IMR-90 (cell line): ENCODE measurements at regions not wholly inside any gene's neighbourhood (a gene's known extent, or its start where the extent isn't known, plus 50 kb on each side); places are given as distances from the start of the nearest gene placed in this dataset.

ENCODE experiments used
- ATAC-seq: fragments of 200-7000 bp; cut with Tn5 transposase; 2 replicates; pipeline ENCODE4 v1.9.1; 2020; ENCODE audit warnings: low read depth, mild to moderate bottlenecking, moderate library complexity
- BruUV-seq: library from RNA; stranded (reverse); fragments of 400-500 nt; replicated peaks from 2 replicates; lab custom pipeline; 2021; lab: Mats Ljungman, UMichigan
- CTCF ChIA-PET: fragments of 300-600 bp; formaldehyde crosslinking; extraction: SDS; loops from one replicate; lab custom pipeline; 2021; ENCODE audit warnings: antibody characterized with exemption; lab: Yijun Ruan, JAX
- POLR2A ChIA-PET: fragments of 300-600 bp; sonication (Branson Sonifier 250); formaldehyde crosslinking; loops from one replicate; lab custom pipeline; 2022; ENCODE audit warnings: antibody characterized with exemption; ENCODE audit not compliant: unreplicated experiment; lab: Charles Lee
- DNase-seq: peaks from one replicate; pipeline ENCODE4 v3.0.0; 2013
- H2AFZ ChIP-seq: replicated peaks from 2 replicates; pipeline ENCODE3; 2013; ENCODE audit warnings: low read length, mild to moderate bottlenecking; ENCODE audit not compliant: poor library complexity
- H2AK5ac ChIP-seq: 2 replicates; pipeline ENCODE4 v1.6.1; 2013; ENCODE audit warnings: low read depth, low read length, inconsistent platforms
- H2AK9ac ChIP-seq: replicated peaks from 2 replicates; pipeline ENCODE3; 2013; ENCODE audit warnings: mild to moderate bottlenecking, low read depth, low read length, moderate library complexity; ENCODE audit not compliant: poor library complexity
- H2BK120ac ChIP-seq: 2 replicates; pipeline ENCODE4 v1.6.1; 2013; ENCODE audit warnings: low read depth, low read length, inconsistent platforms
- H2BK15ac ChIP-seq: 3 replicates; pipeline ENCODE4 v1.6.1; 2013; ENCODE audit warnings: low read depth, low read length, inconsistent platforms
- H2BK20ac ChIP-seq: 2 replicates; pipeline ENCODE4 v1.6.1; 2013; ENCODE audit warnings: low read depth, mild to moderate bottlenecking, inconsistent platforms, low read length, moderate library complexity
- H2BK5ac ChIP-seq: 2 replicates; pipeline ENCODE4 v1.6.1; 2013; ENCODE audit warnings: mild to moderate bottlenecking, low read depth, low read length, inconsistent platforms; ENCODE audit not compliant: poor library complexity, severe bottlenecking
- H3K14ac ChIP-seq: replicated peaks from 2 replicates; pipeline ENCODE4 v1.6.1; 2013; ENCODE audit warnings: low read depth, low read length, inconsistent platforms
- H3K18ac ChIP-seq: 2 replicates; pipeline ENCODE4 v1.6.1; 2013; ENCODE audit warnings: low read depth, low read length, control low read depth
- H3K23ac ChIP-seq: 2 replicates; pipeline ENCODE4 v1.6.1; 2013; ENCODE audit warnings: low read depth, low read length, inconsistent platforms
- H3K27ac ChIP-seq: 2 replicates; pipeline ENCODE4 v1.5.1; 2013; ENCODE audit warnings: mild to moderate bottlenecking, control low read depth, low read length; ENCODE audit not compliant: insufficient read depth
- H3K27me3 ChIP-seq: 2 replicates; pipeline ENCODE4 v1.6.1; 2013; ENCODE audit warnings: low read length; ENCODE audit not compliant: control insufficient read depth, insufficient read depth
- H3K36me3 ChIP-seq: 2 replicates; pipeline ENCODE4 v1.6.1; 2013; ENCODE audit warnings: low read length, mixed read lengths; ENCODE audit not compliant: control insufficient read depth, insufficient read depth
- H3K4ac ChIP-seq: 2 replicates; pipeline ENCODE4 v1.6.1; 2013; ENCODE audit warnings: low read depth, low read length, inconsistent platforms
- H3K4me1 ChIP-seq: 2 replicates; pipeline ENCODE4 v1.6.1; 2013; ENCODE audit warnings: low read length, mixed read lengths; ENCODE audit not compliant: control insufficient read depth, insufficient read depth
- H3K4me2 ChIP-seq: 2 replicates; pipeline ENCODE4 v1.6.1; 2013; ENCODE audit warnings: low read depth, mild to moderate bottlenecking, control low read depth, low read length, moderate library complexity
- H3K4me3 ChIP-seq: 2 replicates; pipeline ENCODE4 v1.5.1; 2013; ENCODE audit warnings: low read depth, mild to moderate bottlenecking, control low read depth, low read length, moderate library complexity; ENCODE audit not compliant: insufficient read depth
- H3K56ac ChIP-seq: 2 replicates; pipeline ENCODE4 v1.6.1; 2013; ENCODE audit warnings: low read length, inconsistent platforms; ENCODE audit not compliant: insufficient read depth; ENCODE audit errors: extremely low read depth
- H3K79me1 ChIP-seq, 2 experiments: 2 replicates each; pipeline ENCODE4 v1.6.1; 2013; ENCODE audit warnings: low read length in 2 of 2, inconsistent platforms in 1 of 2, low read depth in 1 of 2
- H3K9ac ChIP-seq: 2 replicates; pipeline ENCODE4 v1.6.1; 2013; ENCODE audit warnings: low read depth, low read length, control low read depth
- H3K9me1 ChIP-seq: 2 replicates; pipeline ENCODE4 v1.6.1; 2013; ENCODE audit warnings: low read length, inconsistent platforms; ENCODE audit not compliant: insufficient read depth
- H3K9me3 ChIP-seq: 2 replicates; pipeline ENCODE4 v1.6.1; 2013; ENCODE audit warnings: low read length; ENCODE audit not compliant: control insufficient read depth, insufficient read depth
- H4K20me1 ChIP-seq: 2 replicates; pipeline ENCODE4 v1.6.1; 2013; ENCODE audit warnings: low read length, inconsistent platforms; ENCODE audit not compliant: insufficient read depth
- H4K5ac ChIP-seq: 2 replicates; pipeline ENCODE4 v1.6.1; 2013; ENCODE audit warnings: mild to moderate bottlenecking, low read depth, low read length, control low read depth
- H4K8ac ChIP-seq, 2 experiments: 2 replicates each; pipeline ENCODE4 v1.6.1; 2013; ENCODE audit warnings: low read depth in 2 of 2, low read length in 2 of 2, control low read depth in 1 of 2, inconsistent platforms in 1 of 2
- H4K91ac ChIP-seq: 2 replicates; pipeline ENCODE4 v1.6.1; 2013; ENCODE audit warnings: low read depth, low read length, inconsistent platforms; ENCODE audit not compliant: insufficient read depth
- BHLHE40 ChIP-seq: fragments of 150-350 bp; IDR thresholded peaks from 2 replicates; pipeline ENCODE4 v1.6.1; 2016; ENCODE audit warnings: mild to moderate bottlenecking, low read depth, low read length
- CEBPB ChIP-seq: IDR thresholded peaks from 2 replicates; pipeline ENCODE4 v1.6.1; 2012; ENCODE audit warnings: low read depth, low read length, improper control_type of control experiment
- CTCF ChIP-seq: conservative IDR thresholded peaks from 2 replicates; pipeline ENCODE4 v1.5.1; 2012; ENCODE audit warnings: mild to moderate bottlenecking, low read depth, low read length, improper control_type of control experiment
- FOS ChIP-seq: fragments of 150-350 bp; IDR thresholded peaks from 2 replicates; pipeline ENCODE4 v1.6.1; 2016; ENCODE audit warnings: low read depth, low read length
- MAFK ChIP-seq: IDR thresholded peaks from 2 replicates; pipeline ENCODE4 v1.6.1; 2012; ENCODE audit warnings: low read depth, low read length, improper control_type of control experiment
- MXI1 ChIP-seq: IDR thresholded peaks from 2 replicates; pipeline ENCODE4 v1.6.1; 2012; ENCODE audit warnings: low read depth, mild to moderate bottlenecking, low read length, moderate library complexity, borderline replicate concordance
- NFE2L2 ChIP-seq: fragments of 150-350 bp; IDR thresholded peaks from 2 replicates; pipeline ENCODE4 v1.6.1; 2016; ENCODE audit warnings: low read depth, mild to moderate bottlenecking, low read length
- POLR2A ChIP-seq: IDR thresholded peaks from 2 replicates; pipeline ENCODE4 v1.6.1; 2012; ENCODE audit warnings: mild to moderate bottlenecking, low read depth, low read length
- RAD21 ChIP-seq: IDR thresholded peaks from 2 replicates; pipeline ENCODE4 v1.6.1; 2012; ENCODE audit warnings: low read length, improper control_type of control experiment
- RCOR1 ChIP-seq: IDR thresholded peaks from 2 replicates; pipeline ENCODE4 v1.6.1; 2012; ENCODE audit warnings: mild to moderate bottlenecking, low read length, improper control_type of control experiment; ENCODE audit not compliant: insufficient replicate concordance
- RFX5 ChIP-seq: IDR thresholded peaks from 2 replicates; pipeline ENCODE4 v1.8.0; 2012; ENCODE audit warnings: low read depth, mild to moderate bottlenecking, low read length, moderate library complexity
- SMC3 ChIP-seq: fragments of 150-350 bp; IDR thresholded peaks from 2 replicates; pipeline ENCODE4 v1.6.1; 2016; ENCODE audit warnings: low read depth, mild to moderate bottlenecking, antibody characterized with exemption, low read length, moderate library complexity
- WGBS, 2 experiments: methylation state at CpG; one replicate each; pipeline versions ENCODE4 v1.1.5 to v1.1.7; 2013; ENCODE audit warnings: missing lambda C conversion rate in 2 of 2; ENCODE audit not compliant: insufficient read length in 1 of 2; ENCODE audit errors: extremely low coverage in 2 of 2; 5-methylcytosine and 5-hydroxymethylcytosine counted together
- dilution Hi-C: fragments of 300-500 bp; cut with HindIII; formaldehyde crosslinking; loops from one replicate; pipeline ENCODE4 v1.14.3; 2018; ENCODE audit warnings: low sequenced_read_pairs; ENCODE audit not compliant: unreplicated experiment
- in situ Hi-C: fragments of 300-500 bp; cut with MboI; formaldehyde crosslinking; loops from 3 replicates; pipeline ENCODE4 v1.14.3; 2019; ENCODE audit warnings: low sequenced_read_pairs, inconsistent platforms, mixed read lengths
- intact Hi-C: fragments of 100-400 bp; cut with micrococcal nuclease; formaldehyde crosslinking; loops from 2 replicates; pipeline ENCODE4 v1.10.0; 2022
- TF ChIP-seq, protein P1 (sequence below): fragments of 150-350 bp; IDR thresholded peaks from 2 replicates; pipeline ENCODE4 v1.6.1; 2017; ENCODE audit warnings: mild to moderate bottlenecking, antibody characterized with exemption, low read length, low read depth
- TF ChIP-seq, protein P2 (sequence below): fragments of 150-350 bp; IDR thresholded peaks from 2 replicates; pipeline ENCODE4 v1.6.1; 2016; ENCODE audit warnings: low read depth, mild to moderate bottlenecking, low read length, moderate library complexity, borderline replicate concordance

- CTCF ChIA-PET = no interaction called here
These were observed 72.3 kb upstream of the PDE7B start for GRCh38 chr6:135779213-135779612.

More at GRCh38 chr6:135779213-135779612, 72.3 kb upstream of the PDE7B start:
- no peak overlapping the region for H4K5ac ChIP-seq
- H3K23ac ChIP-seq = no peak overlapping the region
- no peaks in the 10 kb centered on the region; the same call in 1 of the 2 replicates for H3K4me1 ChIP-seq
- no peak overlapping the region for H2BK15ac ChIP-seq
- H3K27ac ChIP-seq = no peak overlapping the region
- ATAC-seq (no peak), DNase-seq (no peak)
- intact Hi-C loops = no loop called here
- WGBS, 2 experiments = 80% methylated on average over 1 of the region's 2 CpGs; no CpG with 5 or more reads in 1 of the 2 experiments
- H2AK5ac ChIP-seq = no peak overlapping the region
- H3K4me3 ChIP-seq = no peak overlapping the region
- H3K79me1 ChIP-seq = no peaks in the 10 kb centered on the region
- H2AFZ ChIP-seq = no peak overlapping the region
- no peak overlapping the region for H2BK5ac ChIP-seq
- dilution Hi-C loops = no loop called here
- in situ Hi-C loops = no loop called here
- no peak overlapping the region for H3K4me2 ChIP-seq
- H4K91ac ChIP-seq = no peak overlapping the region
- no peaks in the 10 kb centered on the region; the same call in 1 of the 2 replicates for H3K9me3 ChIP-seq
- no peaks in the 10 kb centered on the region for H3K27me3 ChIP-seq
- H2BK120ac ChIP-seq = no peak overlapping the region
- no peak overlapping the region for H3K18ac ChIP-seq
- POLR2A ChIA-PET = no interaction called here
- no peak overlapping the region for H4K8ac ChIP-seq
- peaks cover 4% of the 10 kb centered on the region for H3K9me1 ChIP-seq
- H3K9ac ChIP-seq = no peak overlapping the region
- no TSS peak for BruUV-seq
- H4K20me1 ChIP-seq = no peaks in the 10 kb centered on the region
- H2BK20ac ChIP-seq = no peak overlapping the region
- no peak overlapping the region for H3K14ac ChIP-seq
- H3K56ac ChIP-seq = no peak overlapping the region
- TF ChIP-seq RFX5 (no peak), CEBPB (no peak), POLR2A (no peak), RCOR1 (no peak), SMC3 (no peak), FOS (no peak), MXI1 (no peak), NFE2L2 (no peak), BHLHE40 (no peak), CTCF (no peak), MAFK (no peak), RAD21 (no peak)
- TF ChIP-seq, protein P1, sequence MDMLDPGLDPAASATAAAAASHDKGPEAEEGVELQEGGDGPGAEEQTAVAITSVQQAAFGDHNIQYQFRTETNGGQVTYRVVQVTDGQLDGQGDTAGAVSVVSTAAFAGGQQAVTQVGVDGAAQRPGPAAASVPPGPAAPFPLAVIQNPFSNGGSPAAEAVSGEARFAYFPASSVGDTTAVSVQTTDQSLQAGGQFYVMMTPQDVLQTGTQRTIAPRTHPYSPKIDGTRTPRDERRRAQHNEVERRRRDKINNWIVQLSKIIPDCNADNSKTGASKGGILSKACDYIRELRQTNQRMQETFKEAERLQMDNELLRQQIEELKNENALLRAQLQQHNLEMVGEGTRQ = no peak
- TF ChIP-seq, protein P2, sequence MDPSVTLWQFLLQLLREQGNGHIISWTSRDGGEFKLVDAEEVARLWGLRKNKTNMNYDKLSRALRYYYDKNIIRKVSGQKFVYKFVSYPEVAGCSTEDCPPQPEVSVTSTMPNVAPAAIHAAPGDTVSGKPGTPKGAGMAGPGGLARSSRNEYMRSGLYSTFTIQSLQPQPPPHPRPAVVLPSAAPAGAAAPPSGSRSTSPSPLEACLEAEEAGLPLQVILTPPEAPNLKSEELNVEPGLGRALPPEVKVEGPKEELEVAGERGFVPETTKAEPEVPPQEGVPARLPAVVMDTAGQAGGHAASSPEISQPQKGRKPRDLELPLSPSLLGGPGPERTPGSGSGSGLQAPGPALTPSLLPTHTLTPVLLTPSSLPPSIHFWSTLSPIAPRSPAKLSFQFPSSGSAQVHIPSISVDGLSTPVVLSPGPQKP = no peak
- H3K4ac ChIP-seq = no peak overlapping the region
- no peak overlapping the region for H2AK9ac ChIP-seq
- H3K36me3 ChIP-seq = no peaks in the 10 kb centered on the region
